ENCODE measurements at regions not wholly inside any gene's neighbourhood (a gene's known extent, or its start where the extent isn't known, plus 50 kb on each side); places are given as distances from the start of the nearest gene placed in this dataset.
"Not testable (repeated sequence)": the region's sequence is repeated elsewhere in the genome, so short reads cannot be mapped to it uniquely, and the experiment has no call there.

- TF ChIP-seq, protein P1, sequence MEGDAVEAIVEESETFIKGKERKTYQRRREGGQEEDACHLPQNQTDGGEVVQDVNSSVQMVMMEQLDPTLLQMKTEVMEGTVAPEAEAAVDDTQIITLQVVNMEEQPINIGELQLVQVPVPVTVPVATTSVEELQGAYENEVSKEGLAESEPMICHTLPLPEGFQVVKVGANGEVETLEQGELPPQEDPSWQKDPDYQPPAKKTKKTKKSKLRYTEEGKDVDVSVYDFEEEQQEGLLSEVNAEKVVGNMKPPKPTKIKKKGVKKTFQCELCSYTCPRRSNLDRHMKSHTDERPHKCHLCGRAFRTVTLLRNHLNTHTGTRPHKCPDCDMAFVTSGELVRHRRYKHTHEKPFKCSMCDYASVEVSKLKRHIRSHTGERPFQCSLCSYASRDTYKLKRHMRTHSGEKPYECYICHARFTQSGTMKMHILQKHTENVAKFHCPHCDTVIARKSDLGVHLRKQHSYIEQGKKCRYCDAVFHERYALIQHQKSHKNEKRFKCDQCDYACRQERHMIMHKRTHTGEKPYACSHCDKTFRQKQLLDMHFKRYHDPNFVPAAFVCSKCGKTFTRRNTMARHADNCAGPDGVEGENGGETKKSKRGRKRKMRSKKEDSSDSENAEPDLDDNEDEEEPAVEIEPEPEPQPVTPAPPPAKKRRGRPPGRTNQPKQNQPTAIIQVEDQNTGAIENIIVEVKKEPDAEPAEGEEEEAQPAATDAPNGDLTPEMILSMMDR (IDR thresholded peaks at IDR 0.05; ENCODE audit: low read depth, low read length, missing control alignments) = no peak
- no peak overlapping the region for H3K4me3 ChIP-seq (ENCODE audit: low read depth, low read length)
- in situ Hi-C loops (cut with HindIII; ENCODE audit: low sequenced_read_pairs) = no loop called here
- no peak for DNase-seq (ENCODE audit: low read depth)
Observed at GRCh38 chr6:74504941-74505340, 700.9 kb downstream of the COL12A1 start.

DNA sequence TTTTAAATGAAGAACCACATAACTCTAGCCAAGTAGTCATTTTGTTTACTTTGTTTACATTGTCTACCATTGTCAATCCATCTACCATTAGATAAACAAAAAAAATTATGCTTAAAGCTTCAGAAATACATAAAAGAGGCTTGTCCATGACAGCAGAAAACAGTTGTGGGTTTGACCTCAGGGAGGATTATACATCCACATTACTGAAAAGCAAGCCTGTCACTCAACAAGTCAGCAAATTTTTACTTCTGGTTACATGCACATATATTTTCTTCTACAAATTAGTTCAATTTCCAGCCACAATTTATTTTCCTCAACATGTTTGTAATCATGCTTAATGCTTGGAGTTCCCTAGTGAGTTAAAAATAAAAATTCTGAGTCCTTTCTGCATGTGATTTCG lies 713.3 kb downstream of the COL12A1 start:
- in situ Hi-C loops (cut with HindIII; ENCODE audit: low sequenced_read_pairs) = no loop called here
- DNase-seq (ENCODE audit: low read depth) = no peak
- no peak overlapping the region for H3K4me3 ChIP-seq (ENCODE audit: low read depth, low read length)
- TF ChIP-seq, protein P1 (IDR thresholded peaks at IDR 0.05; ENCODE audit: low read depth, low read length, missing control alignments) = no peak

DNA sequence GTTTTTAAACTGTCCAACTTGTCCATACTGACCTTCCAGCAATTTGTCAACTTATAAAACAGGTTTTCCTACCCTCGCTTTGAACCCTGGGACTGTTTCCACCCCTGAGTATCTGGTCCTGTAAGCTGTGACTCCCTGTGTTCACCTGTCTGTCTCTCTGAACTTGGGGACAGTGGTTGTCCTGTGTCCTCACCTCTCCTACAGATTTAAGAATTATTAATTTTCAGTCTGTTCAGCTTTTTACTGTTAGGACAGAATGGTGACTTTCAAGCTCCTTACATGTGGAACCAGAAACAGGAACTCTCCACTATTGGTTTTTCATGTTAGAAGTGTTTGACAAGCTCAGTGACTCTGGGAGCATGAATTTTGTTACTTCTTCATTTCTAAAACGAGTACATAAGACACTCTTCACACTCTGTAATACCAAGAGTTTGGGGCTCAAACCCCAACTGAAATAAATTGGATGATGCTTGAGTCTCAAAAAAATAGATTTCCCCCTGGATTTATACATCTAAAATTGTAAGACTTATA lies 713.9 kb downstream of the COL12A1 start:
- DNase-seq (ENCODE audit: low read depth) = no peak
- no peak overlapping the region for H3K4me3 ChIP-seq (ENCODE audit: low read depth, low read length)
- TF ChIP-seq, protein P1 (IDR thresholded peaks at IDR 0.05; ENCODE audit: low read depth, low read length, missing control alignments) = no peak
- in situ Hi-C loops (cut with HindIII; ENCODE audit: low sequenced_read_pairs) = no loop called here

DNA sequence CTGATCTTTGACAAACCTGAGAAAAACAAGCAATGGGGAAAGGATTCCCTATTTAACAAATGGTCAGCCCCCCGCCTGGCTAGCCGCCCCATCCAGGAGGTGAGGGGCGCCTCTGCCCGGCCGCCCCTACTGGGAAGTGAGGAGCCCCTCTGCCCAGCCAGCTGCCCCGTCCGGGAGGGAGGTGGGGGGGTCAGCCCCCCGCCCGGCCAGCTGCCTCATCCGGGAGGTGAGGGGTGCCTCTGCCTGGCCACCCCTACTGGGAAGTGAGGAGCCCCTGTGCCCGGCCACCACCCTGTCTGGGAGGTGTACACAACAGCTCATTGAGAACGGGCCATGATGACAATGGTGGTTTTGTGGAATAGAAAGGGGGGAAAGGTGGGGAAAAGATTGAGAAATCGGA lies 717.1 kb downstream of the COL12A1 start:
- in situ Hi-C loops (cut with HindIII; ENCODE audit: low sequenced_read_pairs); H3K4me3 ChIP-seq (ENCODE audit: low read depth, low read length); DNase-seq (ENCODE audit: low read depth): not testable (repeated sequence)

GRCh38 chr6:74482180-74482579 lies 723.7 kb downstream of the COL12A1 start:
- TF ChIP-seq, protein P1 (IDR thresholded peaks at IDR 0.05; ENCODE audit: low read depth, low read length, missing control alignments) = no peak
- H3K4me3 ChIP-seq (ENCODE audit: low read depth, low read length) = no peak overlapping the region
- DNase-seq (ENCODE audit: low read depth) = no peak
- in situ Hi-C loops (cut with HindIII; ENCODE audit: low sequenced_read_pairs) = no loop called here

DNA sequence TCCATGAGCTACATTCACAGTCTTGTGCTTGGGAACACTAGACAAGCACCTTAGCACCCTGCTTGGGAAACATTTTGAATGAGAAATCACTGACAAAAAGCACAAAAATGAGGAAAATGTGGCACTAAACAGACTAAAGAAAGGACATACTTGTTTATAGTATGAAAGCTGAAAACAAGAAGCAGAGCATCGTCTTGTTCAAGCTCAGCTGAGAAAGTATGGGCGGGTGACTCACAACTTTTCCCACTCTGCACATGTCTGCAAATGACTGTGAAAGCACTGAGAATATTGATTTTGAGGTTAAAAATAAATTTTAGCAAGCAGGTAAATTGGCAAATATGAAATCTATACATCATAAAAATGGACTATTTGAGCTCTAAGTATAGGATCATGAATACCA lies 725.3 kb downstream of the COL12A1 start:
- TF ChIP-seq, protein P1 (IDR thresholded peaks at IDR 0.05; ENCODE audit: low read depth, low read length, missing control alignments) = no peak
- in situ Hi-C loops (cut with HindIII; ENCODE audit: low sequenced_read_pairs) = no loop called here
- H3K4me3 ChIP-seq (ENCODE audit: low read depth, low read length) = no peak overlapping the region
- DNase-seq (ENCODE audit: low read depth) = no peak

- TF ChIP-seq, protein P1 (IDR thresholded peaks at IDR 0.05; ENCODE audit: low read depth, low read length, missing control alignments) = no peak
- no peak for DNase-seq (ENCODE audit: low read depth)
- in situ Hi-C loops (cut with HindIII; ENCODE audit: low sequenced_read_pairs) = no loop called here
- H3K4me3 ChIP-seq (ENCODE audit: low read depth, low read length) = no peak overlapping the region
Observed at GRCh38 chr6:74479960-74480359, 725.9 kb downstream of the COL12A1 start.
